Erythroblast (primary cell): ENCODE measurements at regions not wholly inside any gene's neighbourhood (a gene's known extent, or its start where the extent isn't known, plus 50 kb on each side); places are given as distances from the start of the nearest gene placed in this dataset.

ENCODE experiments used
- GATA1 ChIP-seq: IDR thresholded peaks from 2 replicates; pipeline ENCODE4 v1.6.1; 2011; ENCODE audit warnings: low read depth, mild to moderate bottlenecking, control low read depth, low read length, moderate library complexity
- POLR2A ChIP-seq: IDR thresholded peaks from 2 replicates; pipeline ENCODE4 v1.6.1; 2011; ENCODE audit warnings: mild to moderate bottlenecking, low read length

DNA sequence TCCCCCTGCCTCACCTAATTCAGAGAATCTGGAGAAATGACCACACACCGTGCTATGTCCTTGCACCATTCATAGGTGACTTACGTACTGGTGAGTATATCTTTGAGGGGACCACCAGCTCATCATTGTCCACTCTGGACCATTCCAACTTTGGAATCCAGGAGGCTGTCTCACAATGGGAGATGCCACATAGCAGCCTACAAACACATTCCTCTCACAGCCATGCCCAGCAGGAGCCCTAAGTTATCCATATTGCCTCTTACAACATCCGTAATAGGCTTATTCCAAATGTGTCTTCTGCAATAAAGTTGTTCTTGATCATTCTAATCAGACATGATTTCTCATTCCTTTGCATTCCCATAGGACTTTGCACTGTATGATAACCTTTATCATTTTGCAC lies 436.7 kb downstream of the EFNB2 start:
- TF ChIP-seq POLR2A (no peak), GATA1 (no peak)
